K562 (cell line): ENCODE measurements at regions not wholly inside any gene's neighbourhood (a gene's known extent, or its start where the extent isn't known, plus 50 kb on each side); places are given as distances from the start of the nearest gene placed in this dataset.

ENCODE experiments used
- ATAC-seq: fragments of 200-7000 bp; cut with Tn5 transposase; 3 replicates; pipeline ENCODE4 v1.9.1; 2020; ENCODE audit warnings: moderate library complexity
- BruUV-seq: library from RNA; stranded (reverse); fragments of 400-500 nt; replicated peaks from 2 replicates; lab custom pipeline; 2021; lab: Mats Ljungman, UMichigan
- CTCF ChIA-PET: fragments of 300-600 bp; formaldehyde crosslinking; extraction: SDS; loops from one replicate; lab custom pipeline; 2021; ENCODE audit warnings: low intra/inter-chr PET ratio; lab: Yijun Ruan, JAX
- POLR2A ChIA-PET: fragments of 300-600, 350-650 bp; sonication (Branson Sonifier 250); formaldehyde crosslinking; extraction: SDS; loops from one replicate; lab custom pipeline; 2021; ENCODE audit warnings: antibody characterized with exemption, inconsistent platforms; lab: Yijun Ruan, JAX
- DNase-seq, 4 experiments: peaks; one replicate each; pipeline versions ENCODE4 v3.0.0 to v3.0.0-alpha.2; 2011 to 2018; ENCODE audit warnings: low spot score in 3 of 4, mixed read lengths in 3 of 4; ENCODE audit errors: extremely low read depth in 1 of 4
- FAIRE-seq: peaks from 2 replicates; lab custom pipeline; 2011; peaks lifted over from hg19 to GRCh38; lab: Jason Lieb, UNC
- H2AFZ ChIP-seq: 2 replicates; pipeline ENCODE4 v1.6.0; 2011; ENCODE audit warnings: low read depth, low read length, control low read depth, inconsistent platforms
- H3K27ac ChIP-seq: fragments of 200-600 bp; 3 replicates; pipeline ENCODE4 v1.8.0; 2011; ENCODE audit warnings: low read depth, mild to moderate bottlenecking, control low read depth, inconsistent platforms, low read length, moderate library complexity, mixed read lengths; ENCODE audit errors: extremely low read depth
- H3K27me3 ChIP-seq, 2 experiments: fragments of 300-600 bp in 1 of 2; 2 replicates in 1 of 2; 3 replicates in 1 of 2; pipeline versions ENCODE4 v1.6.0 to v1.8.0; 2011; ENCODE audit warnings: inconsistent platforms in 2 of 2, low read length in 2 of 2, mild to moderate bottlenecking in 1 of 2, mixed read lengths in 1 of 2, moderate library complexity in 1 of 2; ENCODE audit not compliant: control insufficient read depth in 2 of 2, insufficient read depth in 2 of 2
- H3K36me3 ChIP-seq: fragments of 300-600 bp; 3 replicates; pipeline ENCODE4 v1.8.0; 2011; ENCODE audit warnings: mild to moderate bottlenecking, low read length, inconsistent platforms; ENCODE audit not compliant: control insufficient read depth, insufficient read depth
- H3K4me1 ChIP-seq, 2 experiments: fragments of 200-600 bp in 1 of 2; replicated peaks in 1 of 2; 2 replicates in 1 of 2; 3 replicates in 1 of 2; pipeline versions ENCODE4 v1.5.1 to v1.8.0; 2011; ENCODE audit warnings: inconsistent platforms in 2 of 2, low read length in 2 of 2, mild to moderate bottlenecking in 1 of 2, mixed read lengths in 1 of 2, moderate library complexity in 1 of 2; ENCODE audit not compliant: control insufficient read depth in 2 of 2, insufficient read depth in 2 of 2
- H3K4me2 ChIP-seq: 2 replicates; pipeline ENCODE4 v1.6.1; 2011; ENCODE audit warnings: low read length, control low read depth, inconsistent platforms, mixed read lengths; ENCODE audit not compliant: insufficient read depth
- H3K4me3 ChIP-seq: fragments of 200-600 bp; sonication (generic), shearing (Covaris generic); 2 replicates; pipeline ENCODE4 v1.5.1; 2016; ENCODE audit warnings: control low read depth, inconsistent platforms
- H3K79me2 ChIP-seq: fragments of 200-600 bp; 3 replicates; pipeline ENCODE4 v1.8.0; 2011; ENCODE audit warnings: low read length, inconsistent platforms; ENCODE audit not compliant: control insufficient read depth, insufficient read depth
- H3K9ac ChIP-seq, 2 experiments: 2 replicates each; pipeline versions ENCODE4 v1.6.0 to v1.6.1; 2011; ENCODE audit warnings: low read depth in 2 of 2, low read length in 2 of 2, control low read depth in 1 of 2, inconsistent platforms in 1 of 2, mild to moderate bottlenecking in 1 of 2, mixed read lengths in 1 of 2; ENCODE audit not compliant: insufficient read depth in 1 of 2
- H3K9me1 ChIP-seq: one replicate; pipeline ENCODE4 v1.6.0; 2011; ENCODE audit warnings: inconsistent platforms, mild to moderate bottlenecking, low read length, moderate library complexity; ENCODE audit not compliant: control insufficient read depth, insufficient read depth
- H3K9me3 ChIP-seq: replicated peaks from 2 replicates; pipeline ENCODE4 v1.5.1; 2011; ENCODE audit warnings: low read depth, low read length, inconsistent platforms; ENCODE audit not compliant: control insufficient read depth, insufficient read depth
- H4K20me1 ChIP-seq: replicated peaks from 2 replicates; pipeline ENCODE4 v1.6.1; 2011; ENCODE audit warnings: low read length, inconsistent platforms, mixed read lengths; ENCODE audit not compliant: control insufficient read depth, insufficient read depth
- CBFA2T2 ChIP-seq: fragments of 450-650 bp; conservative IDR thresholded peaks from 2 replicates; pipeline ENCODE4 v1.6.1; 2017; ENCODE audit warnings: mild to moderate bottlenecking
- CBX8 ChIP-seq: fragments of 200-600 bp; sonication (generic); IDR thresholded peaks from 2 replicates; pipeline ENCODE4 v1.6.1; 2012; ENCODE audit warnings: borderline replicate concordance, mixed run types, low read depth, mild to moderate bottlenecking, moderate library complexity, mixed read lengths, low read length, control low read depth, inconsistent platforms; ENCODE audit not compliant: poor library complexity, severe bottlenecking; ENCODE audit errors: extremely low read depth
- MYBL2 ChIP-seq, 2 experiments: fragments of 450-650 bp in 1 of 2; sonication (generic) in 1 of 2; formaldehyde crosslinking in 1 of 2; IDR thresholded peaks; 2 replicates each; pipeline versions ENCODE4 v1.6.1 to v1.8.1; 2017 to 2022; ENCODE audit warnings: borderline replicate concordance in 1 of 2, inconsistent platforms in 1 of 2, low read depth in 1 of 2, mild to moderate bottlenecking in 1 of 2, missing genetic modification reagents in 1 of 2, moderate library complexity in 1 of 2
- NKRF ChIP-seq: fragments of 450-650 bp; IDR thresholded peaks from 2 replicates; pipeline ENCODE4 v1.6.1; 2016; ENCODE audit warnings: borderline replicate concordance
- TAL1 ChIP-seq: fragments of 450-650 bp; IDR thresholded peaks from 2 replicates; pipeline ENCODE4 v1.6.1; 2016; ENCODE audit warnings: mild to moderate bottlenecking
- TCF7 ChIP-seq: sonication (generic); IDR thresholded peaks from 2 replicates; pipeline ENCODE4 v1.6.1; 2016; ENCODE audit warnings: antibody characterized with exemption, borderline replicate concordance
- ZNF140 ChIP-seq: fragments of 250-450 bp; sonication (Bioruptor Pico); IDR thresholded peaks from 2 replicates; pipeline ENCODE4 v1.8.0; 2021; ENCODE audit warnings: moderate library complexity, mild to moderate bottlenecking, inconsistent platforms
- ZNF449 ChIP-seq: fragments of 250-450 bp; sonication (Bioruptor Pico); IDR thresholded peaks from 2 replicates; pipeline ENCODE4 v1.8.0; 2022; ENCODE audit warnings: moderate library complexity, mild to moderate bottlenecking, inconsistent platforms
- WGBS: fragments of 100-300 bp; shearing (Covaris generic); methylation state at CpG from one replicate; pipeline ENCODE4 v1.1.6; 2016; ENCODE audit warnings: low coverage, mixed read lengths; ENCODE audit not compliant: insufficient coverage; ENCODE audit errors: missing lambda C conversion rate; 5-methylcytosine and 5-hydroxymethylcytosine counted together
- in situ Hi-C: fragments of 300-500 bp; cut with MboI; formaldehyde crosslinking; loops from 4 replicates; pipeline ENCODE4 v1.15.0; 2018; ENCODE audit warnings: inconsistent platforms, mixed read lengths
- intact Hi-C: fragments of 100-400 bp; cut with micrococcal nuclease; formaldehyde crosslinking; loops from 2 replicates; pipeline ENCODE4 v1.14.2; 2022
- TF ChIP-seq, protein P1 (sequence below): IDR thresholded peaks from 3 replicates; pipeline ENCODE4 v1.6.1; 2011; ENCODE audit warnings: borderline replicate concordance, mild to moderate bottlenecking; ENCODE audit not compliant: insufficient read length, insufficient read depth

GRCh38 chrX:10739426-10739825 lies 119.0 kb upstream of the MID1 start:
- Histone ChIP-seq H3K27me3 (no peaks in the 10 kb centered on the region), H3K27ac (no peak overlapping the region), H3K9me3 (no peaks in the 10 kb centered on the region), H3K9me1 (no peaks in the 10 kb centered on the region), H3K4me1 (no peaks in the 10 kb centered on the region), H4K20me1 (no peaks in the 10 kb centered on the region), H2AFZ (no peak overlapping the region), H3K4me2 (no peak overlapping the region), H3K79me2 (no peaks in the 10 kb centered on the region), H3K9ac (no peak overlapping the region), H3K4me3 (no peak overlapping the region), H3K36me3 (no peaks in the 10 kb centered on the region)
- 0% methylated on average over 1 of the region's 1 CpG for WGBS
- ATAC-seq (no peak), FAIRE-seq (no peak), DNase-seq (no peak)
- ChIA-PET CTCF (no interaction called here), POLR2A (no interaction called here)
- TF ChIP-seq ZNF449 (CRISPR knock-in tag) (no peak), TCF7 (no peak), CBX8 (no peak), TAL1 (no peak), CBFA2T2 (no peak), ZNF140 (no peak), NKRF (no peak), MYBL2 (IDR thresholded peaks at IDR 0.05; ENCODE audit: low read depth) (no peak), MYBL2 (CRISPR knock-in tag; IDR thresholded peaks at IDR 0.05; ENCODE audit: borderline replicate concordance) (no peak)
- TF ChIP-seq, protein P1, sequence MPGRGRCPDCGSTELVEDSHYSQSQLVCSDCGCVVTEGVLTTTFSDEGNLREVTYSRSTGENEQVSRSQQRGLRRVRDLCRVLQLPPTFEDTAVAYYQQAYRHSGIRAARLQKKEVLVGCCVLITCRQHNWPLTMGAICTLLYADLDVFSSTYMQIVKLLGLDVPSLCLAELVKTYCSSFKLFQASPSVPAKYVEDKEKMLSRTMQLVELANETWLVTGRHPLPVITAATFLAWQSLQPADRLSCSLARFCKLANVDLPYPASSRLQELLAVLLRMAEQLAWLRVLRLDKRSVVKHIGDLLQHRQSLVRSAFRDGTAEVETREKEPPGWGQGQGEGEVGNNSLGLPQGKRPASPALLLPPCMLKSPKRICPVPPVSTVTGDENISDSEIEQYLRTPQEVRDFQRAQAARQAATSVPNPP: no peak
- intact Hi-C loops: loop anchor here (5.0 kb wide), 1 partner anchor 363 kb away; no protein-coding TSS in a partner anchor
- no TSS peak for BruUV-seq
- in situ Hi-C loops: no loop called here
